Neural cell (in vitro differentiated cells): ENCODE measurements at regions not wholly inside any gene's neighbourhood (a gene's known extent, or its start where the extent isn't known, plus 50 kb on each side); places are given as distances from the start of the nearest gene placed in this dataset.

Experiments
- H2AFZ ChIP-seq: fragments of 200-600, 300-800 bp; sonication (generic), shearing (Covaris generic); 2 replicates; pipeline ENCODE4 v1.6.0; 2014; ENCODE audit warnings: low read depth, mild to moderate bottlenecking, antibody characterized with exemption, low read length, moderate library complexity
- H3F3A ChIP-seq: fragments of 200-600 bp; shearing (Covaris generic); 2 replicates; pipeline ENCODE4 v1.6.1; 2016; ENCODE audit warnings: mild to moderate bottlenecking, moderate library complexity, mixed read lengths, antibody characterized with exemption, low read length; ENCODE audit not compliant: insufficient read depth, poor library complexity, severe bottlenecking
- H3K27ac ChIP-seq: fragments of 200-600, 300-800 bp; sonication (generic), shearing (Covaris generic); 2 replicates; pipeline ENCODE4 v1.5.1; 2014; ENCODE audit warnings: mild to moderate bottlenecking, low read length, moderate library complexity
- H3K27me3 ChIP-seq: fragments of 300-800, 200-600 bp; sonication (generic), shearing (Covaris generic); 2 replicates; pipeline ENCODE4 v1.6.0; 2014; ENCODE audit warnings: mild to moderate bottlenecking, low read depth, low read length, moderate library complexity; ENCODE audit not compliant: insufficient read depth
- H3K36me3 ChIP-seq: fragments of 300-800, 200-600 bp; sonication (generic), shearing (Covaris generic); 2 replicates; pipeline ENCODE4 v1.5.1; 2014; ENCODE audit warnings: mild to moderate bottlenecking, antibody characterized with exemption, low read length, moderate library complexity; ENCODE audit not compliant: insufficient read depth
- H3K4me2 ChIP-seq: fragments of 300-800, 200-600 bp; sonication (generic), shearing (Covaris generic); 2 replicates; pipeline ENCODE4 v1.6.0; 2014; ENCODE audit warnings: mild to moderate bottlenecking, low read length
- H3K4me3 ChIP-seq: fragments of 300-800, 200-600 bp; sonication (generic), shearing (Covaris generic); 2 replicates; pipeline ENCODE4 v1.5.1; 2014; ENCODE audit warnings: mild to moderate bottlenecking, low read length, moderate library complexity
- H3K79me2 ChIP-seq: fragments of 200-600 bp; shearing (Covaris generic); replicated peaks from 2 replicates; pipeline ENCODE4 v1.6.0; 2014; ENCODE audit warnings: mild to moderate bottlenecking, low read length, moderate library complexity; ENCODE audit not compliant: insufficient read depth
- H3K9ac ChIP-seq: fragments of 300-800, 200-600 bp; sonication (generic), shearing (Covaris generic); 2 replicates; pipeline ENCODE4 v1.6.1; 2016; ENCODE audit warnings: mild to moderate bottlenecking, low read length, mixed read lengths
- H3K9me2 ChIP-seq: fragments of 200-600 bp; shearing (Covaris generic); 2 replicates; pipeline ENCODE4 v1.6.1; 2016; ENCODE audit warnings: mild to moderate bottlenecking, low read length, mixed read lengths; ENCODE audit not compliant: insufficient read depth
- H3K9me3 ChIP-seq: fragments of 200-600, 300-800 bp; sonication (generic), shearing (Covaris generic); 2 replicates; pipeline ENCODE4 v1.6.1; 2016; ENCODE audit warnings: mild to moderate bottlenecking, mixed run types, low read length, moderate library complexity, mixed read lengths
- H4K20me1 ChIP-seq: fragments of 200-600 bp; shearing (Covaris generic); 2 replicates; pipeline ENCODE4 v1.6.1; 2016; ENCODE audit warnings: mild to moderate bottlenecking, mixed run types; ENCODE audit not compliant: insufficient read depth
- EP300 ChIP-seq: fragments of 450-650 bp; conservative IDR thresholded peaks from 2 replicates; pipeline ENCODE4 v1.6.1; 2014; ENCODE audit warnings: antibody characterized with exemption, mild to moderate bottlenecking, moderate library complexity; ENCODE audit not compliant: poor library complexity, severe bottlenecking
- EZH2 ChIP-seq: fragments of 200-600, 300-800 bp; shearing (Covaris generic), sonication (generic); IDR thresholded peaks from 2 replicates; pipeline ENCODE4 v1.6.1; 2014; ENCODE audit warnings: antibody characterized with exemption, low read length, borderline replicate concordance, mild to moderate bottlenecking; ENCODE audit not compliant: insufficient read depth, poor library complexity, severe bottlenecking
- MXI1 ChIP-seq: fragments of 450-650 bp; conservative IDR thresholded peaks from 2 replicates; pipeline ENCODE4 v1.6.1; 2014; ENCODE audit warnings: antibody characterized with exemption, mild to moderate bottlenecking; ENCODE audit not compliant: poor library complexity, severe bottlenecking
- POLR2AphosphoS5 ChIP-seq: IDR thresholded peaks from 2 replicates; pipeline ENCODE4 v1.6.1; 2012
- RAD21 ChIP-seq: fragments of 450-650 bp; conservative IDR thresholded peaks from 2 replicates; pipeline ENCODE4 v1.6.1; 2014; ENCODE audit warnings: antibody characterized with exemption, mild to moderate bottlenecking, moderate library complexity
- REST ChIP-seq: IDR thresholded peaks from 2 replicates; pipeline ENCODE4 v1.6.1; 2012; ENCODE audit warnings: borderline replicate concordance
- SMC3 ChIP-seq: fragments of 450-650 bp; conservative IDR thresholded peaks from 2 replicates; pipeline ENCODE4 v1.6.1; 2014; ENCODE audit warnings: antibody characterized with exemption, mild to moderate bottlenecking, moderate library complexity; ENCODE audit not compliant: poor library complexity
- TAF1 ChIP-seq: IDR thresholded peaks from 2 replicates; pipeline ENCODE4 v1.6.1; 2012; ENCODE audit warnings: low read depth
- TF ChIP-seq, protein P1 (sequence below): fragments of 450-650 bp; IDR thresholded peaks from 2 replicates; pipeline ENCODE4 v1.5.1; 2014; ENCODE audit warnings: antibody characterized with exemption, mild to moderate bottlenecking, moderate library complexity; ENCODE audit not compliant: poor library complexity, severe bottlenecking

- no peak for TF ChIP-seq MXI1
- no peak for TF ChIP-seq TAF1
- TF ChIP-seq RAD21, result no peak
- no peak for TF ChIP-seq EP300
- no peak for TF ChIP-seq SMC3
- TF ChIP-seq EZH2, result no peak
- no peak for TF ChIP-seq REST
- no peak for TF ChIP-seq POLR2AphosphoS5
- TF ChIP-seq, protein P1, sequence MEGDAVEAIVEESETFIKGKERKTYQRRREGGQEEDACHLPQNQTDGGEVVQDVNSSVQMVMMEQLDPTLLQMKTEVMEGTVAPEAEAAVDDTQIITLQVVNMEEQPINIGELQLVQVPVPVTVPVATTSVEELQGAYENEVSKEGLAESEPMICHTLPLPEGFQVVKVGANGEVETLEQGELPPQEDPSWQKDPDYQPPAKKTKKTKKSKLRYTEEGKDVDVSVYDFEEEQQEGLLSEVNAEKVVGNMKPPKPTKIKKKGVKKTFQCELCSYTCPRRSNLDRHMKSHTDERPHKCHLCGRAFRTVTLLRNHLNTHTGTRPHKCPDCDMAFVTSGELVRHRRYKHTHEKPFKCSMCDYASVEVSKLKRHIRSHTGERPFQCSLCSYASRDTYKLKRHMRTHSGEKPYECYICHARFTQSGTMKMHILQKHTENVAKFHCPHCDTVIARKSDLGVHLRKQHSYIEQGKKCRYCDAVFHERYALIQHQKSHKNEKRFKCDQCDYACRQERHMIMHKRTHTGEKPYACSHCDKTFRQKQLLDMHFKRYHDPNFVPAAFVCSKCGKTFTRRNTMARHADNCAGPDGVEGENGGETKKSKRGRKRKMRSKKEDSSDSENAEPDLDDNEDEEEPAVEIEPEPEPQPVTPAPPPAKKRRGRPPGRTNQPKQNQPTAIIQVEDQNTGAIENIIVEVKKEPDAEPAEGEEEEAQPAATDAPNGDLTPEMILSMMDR, result no peak
- H3K79me2 ChIP-seq, result no peaks in the 10 kb centered on the region
- no peaks in the 10 kb centered on the region for H3K9me2 ChIP-seq
- H3K27ac ChIP-seq, result no peak overlapping the region
- H3K9me3 ChIP-seq, result no peaks in the 10 kb centered on the region
- no peaks in the 10 kb centered on the region for H3F3A ChIP-seq
- H2AFZ ChIP-seq, result no peak overlapping the region
- no peak overlapping the region for H3K4me3 ChIP-seq
- no peaks in the 10 kb centered on the region for H3K27me3 ChIP-seq
- H3K9ac ChIP-seq, result no peak overlapping the region
- H3K36me3 ChIP-seq, result no peaks in the 10 kb centered on the region
- H4K20me1 ChIP-seq, result no peaks in the 10 kb centered on the region
- no peak overlapping the region for H3K4me2 ChIP-seq
These were observed 116.8 kb upstream of the FIGN start for GRCh38 chr2:163852616-163853015.

DNA sequence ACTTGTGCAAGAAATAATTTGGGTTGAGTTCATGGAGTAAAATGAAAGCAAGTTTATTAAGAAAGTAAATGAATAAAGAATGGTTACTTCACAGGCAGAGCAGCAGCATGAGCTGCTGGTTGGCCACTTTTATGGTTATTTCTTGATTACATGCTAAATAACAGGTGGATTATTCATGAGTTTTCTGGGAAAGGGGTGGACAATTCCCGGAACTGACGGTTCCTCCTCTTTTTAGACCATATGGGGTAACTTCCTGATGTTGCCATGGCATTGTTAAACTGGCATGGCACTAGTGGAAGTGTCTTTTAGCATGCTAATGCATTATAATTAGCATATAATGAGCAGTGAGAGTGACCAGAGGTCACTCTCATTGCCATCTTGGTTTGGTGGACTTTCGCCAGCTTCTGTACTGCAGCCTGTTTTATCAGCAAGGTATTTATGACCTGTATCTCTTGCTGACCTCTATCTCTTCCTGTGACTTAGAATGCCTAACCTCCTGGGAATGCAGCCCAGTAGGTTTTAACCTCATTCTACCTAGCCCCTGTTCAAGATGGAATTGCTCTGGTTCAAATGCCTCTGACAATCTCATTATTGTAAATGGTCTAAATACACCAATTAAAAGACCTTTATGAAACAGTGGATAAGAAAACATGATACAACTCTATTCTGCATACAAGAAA lies 114.1 kb upstream of the FIGN start:
- no peak overlapping the region for H3K27ac ChIP-seq
- no peak overlapping the region for H3K4me3 ChIP-seq
- no peaks in the 10 kb centered on the region for H4K20me1 ChIP-seq
- H3K9ac ChIP-seq, result no peak overlapping the region
- no peaks in the 10 kb centered on the region for H3K27me3 ChIP-seq
- no peaks in the 10 kb centered on the region for H3K9me3 ChIP-seq
- H3K9me2 ChIP-seq, result no peaks in the 10 kb centered on the region
- no peaks in the 10 kb centered on the region for H3K36me3 ChIP-seq
- TF ChIP-seq TAF1 (no peak), SMC3 (no peak), RAD21 (no peak), POLR2AphosphoS5 (no peak), EP300 (no peak), MXI1 (no peak), REST (no peak), EZH2 (no peak)
- TF ChIP-seq, protein P1, result no peak
- H2AFZ ChIP-seq, result no peak overlapping the region
- H3K4me2 ChIP-seq, result no peak overlapping the region
- H3F3A ChIP-seq, result no peaks in the 10 kb centered on the region
- no peaks in the 10 kb centered on the region for H3K79me2 ChIP-seq
